Ishikawa (cell line): ENCODE measurements at regions not wholly inside any gene's neighbourhood (a gene's known extent, or its start where the extent isn't known, plus 50 kb on each side); places are given as distances from the start of the nearest gene placed in this dataset.

Source experiments
- CEBPB ChIP-seq: IDR thresholded peaks from 2 replicates; pipeline ENCODE4 v1.6.1; 2012
- CREB1 ChIP-seq: IDR thresholded peaks from 2 replicates; pipeline ENCODE4 v1.6.1; 2012; ENCODE audit warnings: low read depth
- EGR1 ChIP-seq: IDR thresholded peaks from 2 replicates; pipeline ENCODE4 v1.6.1; 2012
- EP300 ChIP-seq: IDR thresholded peaks from 2 replicates; pipeline ENCODE4 v1.6.1; 2012; ENCODE audit warnings: borderline replicate concordance
- FOXM1 ChIP-seq: IDR thresholded peaks from 2 replicates; pipeline ENCODE4 v1.6.1; 2012; ENCODE audit warnings: low read depth, borderline replicate concordance
- NFIC ChIP-seq: IDR thresholded peaks from 2 replicates; pipeline ENCODE4 v1.6.1; 2012
- RAD21 ChIP-seq: IDR thresholded peaks from 2 replicates; pipeline ENCODE4 v1.6.1; 2012; ENCODE audit warnings: low read depth
- TAF1 ChIP-seq: IDR thresholded peaks from 2 replicates; pipeline ENCODE4 v1.6.1; 2012; ENCODE audit warnings: low read depth, mild to moderate bottlenecking
- TCF12 ChIP-seq: IDR thresholded peaks from 2 replicates; pipeline ENCODE4 v1.6.1; 2012; ENCODE audit warnings: low read depth
- TEAD4 ChIP-seq: IDR thresholded peaks from 2 replicates; pipeline ENCODE4 v1.6.1; 2012
- YY1 ChIP-seq: IDR thresholded peaks from 2 replicates; pipeline ENCODE4 v1.6.1; 2012; ENCODE audit warnings: low read depth
- ZBTB7A ChIP-seq: IDR thresholded peaks from 2 replicates; pipeline ENCODE4 v1.6.1; 2012; ENCODE audit warnings: low read depth
- TF ChIP-seq, protein P1 (sequence below): IDR thresholded peaks from 2 replicates; pipeline ENCODE4 v1.6.1; 2012
- TF ChIP-seq, protein P2 (sequence below): IDR thresholded peaks from 2 replicates; pipeline ENCODE4 v1.6.1; 2012; ENCODE audit warnings: low read depth, mild to moderate bottlenecking
- TF ChIP-seq, protein P3 (sequence below): IDR thresholded peaks from 2 replicates; pipeline ENCODE4 v1.6.1; 2012

DNA sequence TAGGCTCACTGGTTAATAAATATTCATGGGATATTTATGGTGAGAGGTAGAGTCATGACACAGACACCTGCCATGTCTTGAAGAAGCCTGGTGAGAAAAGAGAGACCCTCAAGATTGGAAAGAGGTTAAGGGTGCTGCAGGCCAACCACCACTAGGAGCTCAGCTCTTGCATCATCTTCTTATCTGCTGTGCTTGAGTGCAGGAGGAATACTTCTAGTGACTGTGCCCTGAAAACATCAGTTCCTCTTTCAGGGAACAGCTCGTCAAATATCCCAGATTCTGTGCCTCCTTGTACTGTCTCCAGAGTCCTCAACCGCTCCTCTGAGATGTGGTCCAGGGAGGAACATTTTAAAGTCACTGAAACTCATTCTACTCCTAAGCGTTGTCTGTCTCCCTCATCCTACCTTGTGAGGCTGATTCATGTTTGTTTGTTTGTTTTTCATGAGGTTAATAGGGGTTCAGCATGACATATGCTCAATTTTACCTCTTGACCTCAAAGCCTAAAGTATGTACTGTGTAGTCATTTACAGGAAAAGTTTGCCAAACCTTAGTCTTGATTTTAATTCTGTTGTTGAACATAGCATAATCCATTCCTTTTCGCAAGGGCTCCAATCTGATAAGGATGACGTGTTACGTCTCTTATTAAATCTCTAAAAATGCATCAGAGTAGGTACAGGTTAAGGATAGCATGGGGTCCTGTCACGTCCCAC is 293.1 kb downstream of the C7orf25 start:
- TF ChIP-seq EP300, result no peak
- no peak for TF ChIP-seq TCF12
- TF ChIP-seq TAF1, result no peak
- TF ChIP-seq, protein P1, sequence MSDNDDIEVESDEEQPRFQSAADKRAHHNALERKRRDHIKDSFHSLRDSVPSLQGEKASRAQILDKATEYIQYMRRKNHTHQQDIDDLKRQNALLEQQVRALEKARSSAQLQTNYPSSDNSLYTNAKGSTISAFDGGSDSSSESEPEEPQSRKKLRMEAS, result no peak
- TF ChIP-seq FOXM1, result no peak
- TF ChIP-seq, protein P2, sequence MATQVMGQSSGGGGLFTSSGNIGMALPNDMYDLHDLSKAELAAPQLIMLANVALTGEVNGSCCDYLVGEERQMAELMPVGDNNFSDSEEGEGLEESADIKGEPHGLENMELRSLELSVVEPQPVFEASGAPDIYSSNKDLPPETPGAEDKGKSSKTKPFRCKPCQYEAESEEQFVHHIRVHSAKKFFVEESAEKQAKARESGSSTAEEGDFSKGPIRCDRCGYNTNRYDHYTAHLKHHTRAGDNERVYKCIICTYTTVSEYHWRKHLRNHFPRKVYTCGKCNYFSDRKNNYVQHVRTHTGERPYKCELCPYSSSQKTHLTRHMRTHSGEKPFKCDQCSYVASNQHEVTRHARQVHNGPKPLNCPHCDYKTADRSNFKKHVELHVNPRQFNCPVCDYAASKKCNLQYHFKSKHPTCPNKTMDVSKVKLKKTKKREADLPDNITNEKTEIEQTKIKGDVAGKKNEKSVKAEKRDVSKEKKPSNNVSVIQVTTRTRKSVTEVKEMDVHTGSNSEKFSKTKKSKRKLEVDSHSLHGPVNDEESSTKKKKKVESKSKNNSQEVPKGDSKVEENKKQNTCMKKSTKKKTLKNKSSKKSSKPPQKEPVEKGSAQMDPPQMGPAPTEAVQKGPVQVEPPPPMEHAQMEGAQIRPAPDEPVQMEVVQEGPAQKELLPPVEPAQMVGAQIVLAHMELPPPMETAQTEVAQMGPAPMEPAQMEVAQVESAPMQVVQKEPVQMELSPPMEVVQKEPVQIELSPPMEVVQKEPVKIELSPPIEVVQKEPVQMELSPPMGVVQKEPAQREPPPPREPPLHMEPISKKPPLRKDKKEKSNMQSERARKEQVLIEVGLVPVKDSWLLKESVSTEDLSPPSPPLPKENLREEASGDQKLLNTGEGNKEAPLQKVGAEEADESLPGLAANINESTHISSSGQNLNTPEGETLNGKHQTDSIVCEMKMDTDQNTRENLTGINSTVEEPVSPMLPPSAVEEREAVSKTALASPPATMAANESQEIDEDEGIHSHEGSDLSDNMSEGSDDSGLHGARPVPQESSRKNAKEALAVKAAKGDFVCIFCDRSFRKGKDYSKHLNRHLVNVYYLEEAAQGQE, result no peak
- no peak for TF ChIP-seq TEAD4
- no peak for TF ChIP-seq ZBTB7A
- TF ChIP-seq NFIC, result no peak

DNA sequence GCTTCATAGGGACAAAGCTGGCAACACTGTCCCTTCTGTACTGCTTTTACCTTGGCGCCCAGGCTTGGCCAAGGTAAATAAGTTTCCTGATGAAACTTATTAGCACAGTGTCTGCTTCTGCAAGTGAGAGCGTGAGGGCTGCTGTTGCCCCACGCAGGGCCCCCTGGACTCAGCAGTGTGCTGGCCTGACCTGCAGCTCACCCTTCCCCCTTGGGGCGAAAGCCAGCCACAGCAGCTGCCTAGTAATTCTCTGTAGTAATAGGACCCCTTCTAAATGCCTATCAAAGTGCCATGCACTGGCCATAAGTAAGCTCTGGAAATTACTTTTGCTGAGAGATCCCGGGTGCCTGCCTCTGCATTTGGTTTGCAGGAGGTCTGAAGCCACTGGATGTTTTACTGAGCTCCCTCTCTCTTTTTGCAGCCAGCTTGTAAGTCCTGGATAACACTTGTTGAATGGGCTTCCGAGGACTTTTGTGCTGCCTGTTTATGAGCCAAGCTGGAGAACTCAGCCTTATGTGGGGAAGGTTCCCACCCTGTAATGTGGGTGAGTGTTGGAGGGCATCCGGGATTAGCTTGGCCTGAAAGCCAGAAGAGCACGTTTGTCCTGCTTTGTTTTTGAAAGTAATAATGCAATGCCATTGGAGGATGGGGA is 293.9 kb downstream of the C7orf25 start:
- no peak for TF ChIP-seq TAF1
- TF ChIP-seq CEBPB, result no peak
- no peak for TF ChIP-seq ZBTB7A
- no peak for TF ChIP-seq TEAD4
- no peak for TF ChIP-seq EP300

DNA sequence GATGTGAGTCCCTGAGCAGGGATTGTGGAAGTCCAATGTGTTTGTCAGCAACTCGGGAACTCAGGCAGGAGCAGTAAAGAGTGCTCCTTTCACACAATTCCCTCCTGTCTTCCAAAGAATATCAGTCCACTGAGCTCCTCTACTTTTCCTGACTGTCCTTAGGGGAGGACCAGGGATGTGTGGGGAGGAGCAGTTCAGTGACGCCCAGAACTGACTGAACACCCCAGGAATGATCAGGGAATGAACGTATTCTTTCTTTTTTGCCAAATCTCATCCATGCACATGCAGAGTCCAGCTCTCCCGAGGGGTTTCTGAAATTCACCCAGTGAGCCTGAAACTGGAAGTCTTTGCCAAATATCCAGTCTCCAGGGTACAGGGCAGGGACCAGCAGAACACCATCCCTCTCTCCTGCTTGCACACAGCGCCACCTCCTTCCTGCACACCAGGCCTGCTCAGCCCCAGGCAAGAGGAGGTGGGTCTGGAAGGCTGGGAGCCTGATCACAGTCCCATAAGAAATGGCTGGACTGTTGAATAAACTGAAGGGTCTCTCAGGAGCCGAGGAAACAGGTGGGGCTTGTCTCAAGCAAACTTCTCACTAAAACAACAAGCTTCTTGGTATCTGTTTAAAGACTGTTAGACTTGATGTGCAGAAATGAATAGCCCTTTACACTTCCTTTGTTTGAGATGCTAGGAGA is 294.7 kb downstream of the C7orf25 start:
- TF ChIP-seq, protein P1, result no peak

DNA sequence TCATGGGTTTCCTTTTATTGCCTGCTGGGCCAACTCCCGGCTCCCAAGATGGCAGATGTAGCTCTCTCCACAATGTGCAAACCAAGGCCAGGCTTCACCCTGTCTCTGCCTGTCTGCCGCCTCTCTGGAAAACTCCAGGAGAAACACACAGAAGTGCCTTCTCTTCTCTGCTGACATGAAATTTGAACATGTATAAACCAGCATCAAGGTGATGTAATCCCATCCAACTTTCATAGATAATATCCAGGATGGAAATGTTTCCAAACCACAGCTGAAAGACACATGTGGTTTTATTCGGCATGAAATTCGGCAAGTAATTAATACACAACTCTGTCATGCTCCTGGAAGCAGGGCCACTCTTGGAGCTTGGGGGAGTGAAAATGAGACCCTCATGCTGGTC is 297.2 kb downstream of the C7orf25 start:
- TF ChIP-seq CREB1 (no peak), TCF12 (no peak), EGR1 (no peak), RAD21 (no peak)
- TF ChIP-seq, protein P1, result no peak
- TF ChIP-seq, protein P2, result no peak

DNA sequence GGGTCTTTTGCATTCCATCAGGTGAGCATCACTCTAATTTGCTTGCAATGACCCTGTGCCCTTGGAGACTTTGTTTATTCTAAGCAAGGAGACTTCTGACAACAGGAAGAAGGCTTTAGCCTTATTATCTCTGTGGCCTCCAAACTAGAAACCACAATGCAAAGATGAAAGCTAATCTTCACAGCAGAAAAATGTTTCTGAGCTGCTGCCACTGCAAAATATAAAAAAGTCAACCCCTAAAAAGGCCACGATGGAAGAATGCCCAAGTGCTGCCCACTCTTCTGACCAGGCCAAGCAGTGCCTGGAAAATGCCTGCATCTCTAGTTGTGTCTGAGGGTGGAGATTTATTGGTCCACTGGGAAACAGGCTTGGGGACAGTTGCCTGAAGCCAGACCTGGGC is 299.9 kb downstream of the C7orf25 start:
- TF ChIP-seq, protein P1, result no peak
- TF ChIP-seq YY1 (no peak), NFIC (no peak)

DNA sequence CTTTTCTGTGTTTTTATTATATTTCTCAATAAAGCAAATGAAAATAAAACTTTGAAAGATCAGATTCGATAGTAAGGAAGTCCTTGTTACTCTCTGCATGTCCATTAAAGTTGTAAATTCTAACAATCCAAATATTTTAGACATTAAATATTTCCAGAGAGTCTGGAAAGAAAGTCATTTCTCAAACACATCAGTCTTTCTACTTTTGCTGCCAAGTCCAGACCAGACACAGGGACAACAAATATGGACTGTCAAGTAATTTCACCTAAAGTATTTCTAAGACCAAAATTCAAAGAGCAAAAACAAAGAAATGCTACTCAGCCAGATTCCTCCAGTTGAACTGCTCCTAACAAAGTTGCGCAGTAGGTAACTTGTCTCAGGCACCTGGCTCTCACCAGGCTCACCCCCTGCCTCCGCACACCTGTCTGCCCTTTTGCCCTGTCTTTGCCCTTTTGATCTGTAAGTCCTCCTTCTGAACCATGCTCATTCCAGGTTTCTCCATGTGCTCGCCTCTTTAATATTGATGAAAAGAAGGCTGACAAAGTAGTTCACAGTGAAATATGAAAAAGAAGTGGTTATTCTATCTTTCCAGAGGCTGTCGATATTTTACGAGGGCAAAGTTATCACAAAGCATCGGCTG is 300.5 kb downstream of the C7orf25 start:
- TF ChIP-seq TCF12 (no peak), EP300 (no peak), EGR1 (no peak), TEAD4 (no peak), YY1 (no peak), FOXM1 (no peak), RAD21 (no peak), CREB1 (no peak), CEBPB (no peak), ZBTB7A (no peak), TAF1 (no peak), NFIC (no peak)
- TF ChIP-seq, protein P1, result no peak
- TF ChIP-seq, protein P2, result no peak
- TF ChIP-seq, protein P3, sequence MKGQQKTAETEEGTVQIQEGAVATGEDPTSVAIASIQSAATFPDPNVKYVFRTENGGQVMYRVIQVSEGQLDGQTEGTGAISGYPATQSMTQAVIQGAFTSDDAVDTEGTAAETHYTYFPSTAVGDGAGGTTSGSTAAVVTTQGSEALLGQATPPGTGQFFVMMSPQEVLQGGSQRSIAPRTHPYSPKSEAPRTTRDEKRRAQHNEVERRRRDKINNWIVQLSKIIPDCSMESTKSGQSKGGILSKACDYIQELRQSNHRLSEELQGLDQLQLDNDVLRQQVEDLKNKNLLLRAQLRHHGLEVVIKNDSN, result no peak
